K562 (cell line): ENCODE measurements at regions not wholly inside any gene's neighbourhood (a gene's known extent, or its start where the extent isn't known, plus 50 kb on each side); places are given as distances from the start of the nearest gene placed in this dataset.

Source experiments
- MAZ ChIP-seq, 2 experiments: fragments of 450-650 bp in 1 of 2; sonication (generic) in 1 of 2; formaldehyde crosslinking; IDR thresholded peaks in 1 of 2; conservative IDR thresholded peaks in 1 of 2; 2 replicates each; pipeline versions ENCODE4 v1.4.0 to v1.5.0; 2020; ENCODE audit warnings: mild to moderate bottlenecking in 1 of 2, missing genetic modification reagents in 1 of 2
- POLR2AphosphoS5 ChIP-seq: IDR thresholded peaks from 2 replicates; pipeline ENCODE4 v1.6.1; 2011; ENCODE audit warnings: mild to moderate bottlenecking, low read depth, low read length, moderate library complexity; ENCODE audit not compliant: control insufficient read depth, insufficient read depth
- ZBTB43 ChIP-seq: sonication (generic); formaldehyde crosslinking; IDR thresholded peaks from 2 replicates; pipeline ENCODE4 v1.8.0; 2023; ENCODE audit warnings: mild to moderate bottlenecking, missing genetic modification reagents

GRCh38 chr16:6689643-6690042, 643.0 kb upstream of the RBFOX1 start:
- TF ChIP-seq ZBTB43 (CRISPR knock-in tag) (no peak), MAZ (CRISPR knock-in tag; conservative IDR thresholded peaks at IDR 0.05 in 1 of 2, IDR thresholded peaks at IDR 0.05 in 1 of 2) (no peak), POLR2AphosphoS5 (no peak)
